Left ventricle myocardium inferior (tissue), 1 donor: ENCODE measurements at regions not wholly inside any gene's neighbourhood (a gene's known extent, or its start where the extent isn't known, plus 50 kb on each side); places are given as distances from the start of the nearest gene placed in this dataset.

Source experiments
- DNase-seq: peaks from one replicate; pipeline ENCODE4 v3.0.0-alpha.2; 2020
- H3K27ac ChIP-seq: fragments of 200-600 bp; replicated peaks from 2 replicates; pipeline ENCODE4 v1.8.0; 2021
- H3K27me3 ChIP-seq: fragments of 200-600 bp; 2 replicates; pipeline ENCODE4 v1.8.0; 2021; ENCODE audit warnings: low read depth
- H3K36me3 ChIP-seq: fragments of 200-600 bp; 2 replicates; pipeline ENCODE4 v1.8.0; 2021
- H3K4me1 ChIP-seq: fragments of 200-600 bp; 2 replicates; pipeline ENCODE4 v1.8.0; 2021
- H3K4me3 ChIP-seq: fragments of 200-600 bp; 2 replicates; pipeline ENCODE4 v1.8.0; 2021; ENCODE audit warnings: mild to moderate bottlenecking, moderate library complexity
- H3K9me3 ChIP-seq: fragments of 200-600 bp; replicated peaks from 2 replicates; pipeline ENCODE4 v1.8.0; 2021
- intact Hi-C: fragments of 100-400 bp; cut with micrococcal nuclease; formaldehyde crosslinking; loops from one replicate; pipeline ENCODE4 v1.11.0; 2022
- TF ChIP-seq, protein P1 (sequence below): fragments of 200-600 bp; IDR thresholded peaks from 2 replicates; pipeline ENCODE4 v1.8.0; 2021; ENCODE audit warnings: antibody characterized with exemption, mild to moderate bottlenecking, borderline replicate concordance
- donor health status: DM: no; HTN: yes; CAD: no; lungs with severe emphysema.

- Histone ChIP-seq H3K27me3 (peaks cover 10% of the 10 kb centered on the region), H3K4me1 (no peaks in the 10 kb centered on the region), H3K36me3 (no peaks in the 10 kb centered on the region), H3K27ac (no peak overlapping the region), H3K9me3 (no peaks in the 10 kb centered on the region), H3K4me3 (no peak overlapping the region)
- DNase-seq = no peak
- intact Hi-C loops = no loop called here
- TF ChIP-seq, protein P1, sequence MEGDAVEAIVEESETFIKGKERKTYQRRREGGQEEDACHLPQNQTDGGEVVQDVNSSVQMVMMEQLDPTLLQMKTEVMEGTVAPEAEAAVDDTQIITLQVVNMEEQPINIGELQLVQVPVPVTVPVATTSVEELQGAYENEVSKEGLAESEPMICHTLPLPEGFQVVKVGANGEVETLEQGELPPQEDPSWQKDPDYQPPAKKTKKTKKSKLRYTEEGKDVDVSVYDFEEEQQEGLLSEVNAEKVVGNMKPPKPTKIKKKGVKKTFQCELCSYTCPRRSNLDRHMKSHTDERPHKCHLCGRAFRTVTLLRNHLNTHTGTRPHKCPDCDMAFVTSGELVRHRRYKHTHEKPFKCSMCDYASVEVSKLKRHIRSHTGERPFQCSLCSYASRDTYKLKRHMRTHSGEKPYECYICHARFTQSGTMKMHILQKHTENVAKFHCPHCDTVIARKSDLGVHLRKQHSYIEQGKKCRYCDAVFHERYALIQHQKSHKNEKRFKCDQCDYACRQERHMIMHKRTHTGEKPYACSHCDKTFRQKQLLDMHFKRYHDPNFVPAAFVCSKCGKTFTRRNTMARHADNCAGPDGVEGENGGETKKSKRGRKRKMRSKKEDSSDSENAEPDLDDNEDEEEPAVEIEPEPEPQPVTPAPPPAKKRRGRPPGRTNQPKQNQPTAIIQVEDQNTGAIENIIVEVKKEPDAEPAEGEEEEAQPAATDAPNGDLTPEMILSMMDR = no peak
Observed at GRCh38 chr16:26809461-26809860, 257.3 kb upstream of the C16orf82 start.

GRCh38 chr16:26816266-26816665 lies 250.5 kb upstream of the C16orf82 start:
- no peaks in the 10 kb centered on the region for H3K9me3 ChIP-seq
- TF ChIP-seq, protein P1 = no peak
- H3K36me3 ChIP-seq = no peaks in the 10 kb centered on the region
- H3K27ac ChIP-seq = no peak overlapping the region
- no peak overlapping the region for H3K4me3 ChIP-seq
- H3K27me3 ChIP-seq = peaks cover 50% of the 10 kb centered on the region
- no peaks in the 10 kb centered on the region for H3K4me1 ChIP-seq
- intact Hi-C loops = no loop called here
- no peak for DNase-seq

DNA sequence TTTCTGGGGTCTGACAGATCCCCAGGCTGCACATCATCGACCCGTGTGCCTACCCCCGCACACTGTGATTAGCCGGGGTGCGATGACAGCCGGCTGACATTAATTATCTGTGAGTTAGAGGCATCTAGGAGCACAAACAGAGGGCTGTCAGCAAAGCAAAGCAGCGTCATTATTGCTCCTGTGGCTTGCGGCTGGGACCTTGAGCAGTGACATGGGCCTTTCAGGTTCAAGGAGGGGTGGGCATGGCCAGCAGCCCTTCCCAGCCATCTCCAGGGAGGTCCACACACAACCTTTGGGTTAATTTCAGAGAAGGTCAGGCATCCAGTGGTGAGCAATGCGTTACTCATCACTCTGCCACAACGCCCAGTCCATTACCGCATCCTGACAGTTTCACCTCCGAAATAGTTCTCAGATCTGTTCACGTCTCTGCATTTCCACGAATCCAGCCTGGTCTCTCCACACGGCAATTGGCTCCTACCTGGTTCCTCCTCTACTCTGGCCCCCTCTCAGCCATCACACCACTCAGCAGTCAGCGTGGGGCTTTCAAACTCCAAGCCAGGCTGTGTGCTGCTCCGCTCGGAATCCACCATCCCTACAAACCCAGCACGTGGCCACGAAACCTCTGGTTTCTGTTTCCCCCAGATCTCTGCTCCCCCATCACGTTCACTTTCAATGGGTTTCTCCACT lies 249.7 kb upstream of the C16orf82 start:
- Histone ChIP-seq H3K27me3 (peaks cover 53% of the 10 kb centered on the region), H3K36me3 (no peaks in the 10 kb centered on the region), H3K27ac (no peak overlapping the region), H3K4me3 (no peak overlapping the region), H3K4me1 (no peaks in the 10 kb centered on the region), H3K9me3 (no peaks in the 10 kb centered on the region)
- TF ChIP-seq, protein P1 = no peak
- intact Hi-C loops = no loop called here
- DNase-seq = no peak

DNA sequence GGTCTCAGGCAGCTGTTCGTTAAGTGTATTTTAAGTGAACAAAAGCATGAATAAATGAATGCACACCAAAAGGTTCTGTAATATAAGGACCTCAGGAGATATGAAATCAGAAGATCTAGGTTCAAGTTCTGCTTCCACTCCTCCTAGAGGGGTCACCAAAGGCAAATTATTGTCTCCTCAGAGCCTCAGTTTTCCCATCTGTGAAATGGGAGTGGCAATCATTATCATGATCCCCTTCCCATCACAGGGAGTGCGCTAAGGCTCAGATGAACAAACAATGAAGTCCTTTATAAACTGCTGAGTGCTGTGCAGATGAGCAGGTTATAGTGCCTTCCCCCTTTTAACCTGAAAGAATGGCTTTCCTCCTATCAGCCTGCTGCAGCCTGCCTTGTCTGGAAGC lies 248.3 kb upstream of the C16orf82 start:
- H3K4me1 ChIP-seq = no peaks in the 10 kb centered on the region
- intact Hi-C loops = no loop called here
- no peak overlapping the region for H3K4me3 ChIP-seq
- H3K27me3 ChIP-seq = peaks cover 62% of the 10 kb centered on the region
- TF ChIP-seq, protein P1 = no peak
- DNase-seq = no peak
- H3K9me3 ChIP-seq = no peaks in the 10 kb centered on the region
- H3K27ac ChIP-seq = no peak overlapping the region
- H3K36me3 ChIP-seq = no peaks in the 10 kb centered on the region

DNA sequence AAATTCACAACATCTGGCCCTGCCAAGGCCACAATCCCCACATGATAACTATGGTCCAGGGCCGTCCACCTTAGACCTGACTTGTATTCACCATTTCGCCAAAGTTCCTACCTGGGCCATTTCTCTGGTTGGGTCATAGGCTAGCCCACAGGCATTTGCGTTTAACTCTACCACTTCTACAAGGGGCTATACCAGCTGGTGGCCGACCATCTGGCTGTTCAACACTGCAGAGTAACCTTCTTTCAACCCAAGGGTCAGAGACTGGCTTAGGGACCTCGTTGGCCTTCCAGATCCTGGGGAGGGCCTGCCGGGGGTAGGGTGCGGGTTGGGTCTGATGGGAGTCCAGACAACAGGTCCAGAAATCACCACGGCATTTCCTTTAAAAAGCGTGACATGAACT lies 242.3 kb upstream of the C16orf82 start:
- DNase-seq = no peak
- TF ChIP-seq, protein P1 = no peak

More for the DNA sequence above, 242.3 kb upstream of the C16orf82 start:
- Histone ChIP-seq H3K4me3 (no peak overlapping the region), H3K9me3 (no peaks in the 10 kb centered on the region), H3K27me3 (peaks cover 59% of the 10 kb centered on the region), H3K36me3 (no peaks in the 10 kb centered on the region), H3K4me1 (no peaks in the 10 kb centered on the region), H3K27ac (no peak overlapping the region)
- intact Hi-C loops = no loop called here
